ENCODE measurements at regions not wholly inside any gene's neighbourhood (a gene's known extent, or its start where the extent isn't known, plus 50 kb on each side); places are given as distances from the start of the nearest gene placed in this dataset.

GRCh38 chr9:16328349-16328748 lies 542.1 kb downstream of the BNC2 start:
- 82% methylated on average over 3 of the region's 3 CpGs for WGBS (ENCODE audit: insufficient coverage)
- no peak overlapping the region for H3K27ac ChIP-seq (ENCODE audit: low read length)
- CTCF ChIA-PET, result no interaction called here
- H3K4me1 ChIP-seq (ENCODE audit: control insufficient read depth in 1 of 2, extremely low read depth in 1 of 2, insufficient read depth in 2 of 2, low read length in 2 of 2), result no peaks in the 10 kb centered on the region
- H3K4me3 ChIP-seq (ENCODE audit: control insufficient read depth in 1 of 2, extremely low read depth in 1 of 2, low read length in 1 of 2), result no peak overlapping the region
- Mint-ChIP-seq H3K4me1 (no peaks in the 10 kb centered on the region), H3K27me3 (no peaks in the 10 kb centered on the region), H3K4me3 (no peak overlapping the region), H3K36me3 (no peaks in the 10 kb centered on the region), H3K9me3 (peaks cover 0 to 4% (median 3%) of the 10 kb centered on the region in 3 donors), H3K27ac (no peak overlapping the region)
- no peaks in the 10 kb centered on the region for H3K36me3 ChIP-seq (ENCODE audit: control insufficient read depth in 2 of 2, extremely low read depth in 1 of 2, insufficient read depth in 1 of 2, low read length in 1 of 2)
- DNase-seq (no peak), ATAC-seq (replicated peaks in 1 of 4) (no peak)
- H3K27me3 ChIP-seq (replicated peaks in 1 of 2; ENCODE audit: control insufficient read depth in 2 of 2, extremely low read depth in 1 of 2, insufficient read depth in 2 of 2, low read length in 1 of 2), result no peaks in the 10 kb centered on the region
- no peaks in the 10 kb centered on the region for H3K9me3 ChIP-seq
- POLR2A ChIA-PET, result no interaction called here

DNA sequence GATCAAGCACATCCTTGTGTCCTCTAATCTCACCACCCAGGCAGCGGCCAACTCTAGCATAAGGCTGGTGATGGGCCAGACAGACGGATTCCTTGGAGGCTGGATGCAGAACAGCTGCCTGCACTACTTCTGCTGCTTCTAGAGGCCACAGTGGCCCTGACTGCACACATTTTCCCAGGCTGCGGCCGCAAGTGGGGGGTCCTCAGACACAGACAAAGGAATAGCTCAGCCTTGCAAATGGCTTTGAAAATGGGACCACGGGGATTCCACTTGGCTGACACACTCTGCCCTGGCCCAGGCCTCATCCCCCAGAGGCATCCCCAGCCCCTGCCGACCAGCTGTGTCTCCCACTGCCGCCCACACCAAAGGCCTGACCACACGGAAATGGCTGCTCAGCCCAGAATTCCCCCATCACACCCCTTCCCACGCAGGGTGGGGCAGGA lies 540.8 kb downstream of the BNC2 start:
- peaks cover 0 to 4% (median 3%) of the 10 kb centered on the region in 3 donors for H3K9me3 Mint-ChIP-seq
- no peaks in the 10 kb centered on the region for H3K4me1 Mint-ChIP-seq
- H3K4me3 ChIP-seq (ENCODE audit: control insufficient read depth in 1 of 2, extremely low read depth in 1 of 2, low read length in 1 of 2), result no peak overlapping the region
- no peaks in the 10 kb centered on the region for H3K36me3 Mint-ChIP-seq
- POLR2A ChIA-PET, result no interaction called here
- WGBS (ENCODE audit: insufficient coverage), result 79% methylated on average over 6 of the region's 9 CpGs
- no peaks in the 10 kb centered on the region for H3K36me3 ChIP-seq (ENCODE audit: control insufficient read depth in 2 of 2, extremely low read depth in 1 of 2, insufficient read depth in 1 of 2, low read length in 1 of 2)
- no peak overlapping the region for H3K4me3 Mint-ChIP-seq
- H3K9me3 ChIP-seq, result no peaks in the 10 kb centered on the region
- DNase-seq (no peak), ATAC-seq (replicated peaks in 1 of 4) (no peak)
- H3K27me3 ChIP-seq (replicated peaks in 1 of 2; ENCODE audit: control insufficient read depth in 2 of 2, extremely low read depth in 1 of 2, insufficient read depth in 2 of 2, low read length in 1 of 2), result no peaks in the 10 kb centered on the region
- H3K27me3 Mint-ChIP-seq, result no peaks in the 10 kb centered on the region
- no peaks in the 10 kb centered on the region for H3K4me1 ChIP-seq (ENCODE audit: control insufficient read depth in 1 of 2, extremely low read depth in 1 of 2, insufficient read depth in 2 of 2, low read length in 2 of 2)
- CTCF ChIA-PET, result no interaction called here
- H3K27ac ChIP-seq (ENCODE audit: low read length), result no peak overlapping the region
- H3K27ac Mint-ChIP-seq, result no peak overlapping the region

- H3K4me3 Mint-ChIP-seq, result no peak overlapping the region
- H3K27ac Mint-ChIP-seq, result no peak overlapping the region
- POLR2A ChIA-PET, result no interaction called here
- H3K36me3 Mint-ChIP-seq, result no peaks in the 10 kb centered on the region
- H3K4me1 Mint-ChIP-seq, result no peaks in the 10 kb centered on the region
- CTCF ChIA-PET, result no interaction called here
- H3K9me3 Mint-ChIP-seq, result no peaks in the 10 kb centered on the region
- no peaks in the 10 kb centered on the region for H3K4me1 ChIP-seq (ENCODE audit: control insufficient read depth in 1 of 2, extremely low read depth in 1 of 2, insufficient read depth in 2 of 2, low read length in 2 of 2)
- no CpG with 5 or more reads among the region's 2 CpGs for WGBS (ENCODE audit: insufficient coverage)
- no peak overlapping the region for H3K4me3 ChIP-seq (ENCODE audit: control insufficient read depth in 1 of 2, extremely low read depth in 1 of 2, low read length in 1 of 2)
- no peaks in the 10 kb centered on the region for H3K27me3 ChIP-seq (replicated peaks in 1 of 2; ENCODE audit: control insufficient read depth in 2 of 2, extremely low read depth in 1 of 2, insufficient read depth in 2 of 2, low read length in 1 of 2)
- no peaks in the 10 kb centered on the region for H3K36me3 ChIP-seq (ENCODE audit: control insufficient read depth in 2 of 2, extremely low read depth in 1 of 2, insufficient read depth in 1 of 2, low read length in 1 of 2)
- H3K9me3 ChIP-seq, result no peaks in the 10 kb centered on the region
- ATAC-seq (replicated peaks in 1 of 4), result no peak
- H3K27me3 Mint-ChIP-seq, result no peaks in the 10 kb centered on the region
- no peak overlapping the region for H3K27ac ChIP-seq (ENCODE audit: low read length)
- DNase-seq, result no peak
Measured at GRCh38 chr9:16331031-16331430, 539.4 kb downstream of the BNC2 start.

DNA sequence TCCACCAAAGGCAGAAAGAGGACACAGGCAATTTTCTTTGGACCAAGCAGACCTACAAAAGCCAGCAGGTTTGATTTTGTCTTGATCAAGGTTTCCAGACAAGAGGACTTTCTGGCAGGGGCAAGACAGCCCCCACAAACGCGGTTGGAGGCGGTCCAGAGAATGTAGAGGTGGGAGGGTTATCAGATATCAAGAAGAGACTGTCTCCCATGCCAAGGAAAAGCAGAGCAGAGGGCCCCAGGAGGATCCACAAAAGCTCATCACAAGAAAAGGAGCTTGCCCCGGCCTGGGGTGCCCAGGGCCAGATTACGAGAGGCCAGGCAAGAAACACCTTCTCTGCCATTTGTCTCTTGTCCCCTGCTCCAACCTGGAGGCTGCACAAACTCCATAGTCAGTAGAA lies 538.9 kb downstream of the BNC2 start:
- no peak overlapping the region for H3K27ac Mint-ChIP-seq
- H3K4me3 Mint-ChIP-seq, result no peak overlapping the region
- H3K27me3 ChIP-seq (replicated peaks in 1 of 2; ENCODE audit: control insufficient read depth in 2 of 2, extremely low read depth in 1 of 2, insufficient read depth in 2 of 2, low read length in 1 of 2), result no peaks in the 10 kb centered on the region
- no peaks in the 10 kb centered on the region for H3K36me3 Mint-ChIP-seq
- H3K27ac ChIP-seq (ENCODE audit: low read length), result no peak overlapping the region
- no peaks in the 10 kb centered on the region for H3K9me3 Mint-ChIP-seq
- no peak overlapping the region for H3K4me3 ChIP-seq (ENCODE audit: control insufficient read depth in 1 of 2, extremely low read depth in 1 of 2, low read length in 1 of 2)
- H3K4me1 Mint-ChIP-seq, result no peaks in the 10 kb centered on the region
- ChIA-PET POLR2A (no interaction called here), CTCF (no interaction called here)
- no peaks in the 10 kb centered on the region for H3K27me3 Mint-ChIP-seq
- 100% methylated on average over 2 of the region's 5 CpGs for WGBS (ENCODE audit: insufficient coverage)
- ATAC-seq (replicated peaks in 1 of 4), result no peak
- H3K4me1 ChIP-seq (ENCODE audit: control insufficient read depth in 1 of 2, extremely low read depth in 1 of 2, insufficient read depth in 2 of 2, low read length in 2 of 2), result no peaks in the 10 kb centered on the region
- no peak for DNase-seq
- H3K9me3 ChIP-seq, result no peaks in the 10 kb centered on the region
- no peaks in the 10 kb centered on the region for H3K36me3 ChIP-seq (ENCODE audit: control insufficient read depth in 2 of 2, extremely low read depth in 1 of 2, insufficient read depth in 1 of 2, low read length in 1 of 2)

- H3K4me3 Mint-ChIP-seq, result no peak overlapping the region
- Histone ChIP-seq H3K4me3 (ENCODE audit: control insufficient read depth in 1 of 2, extremely low read depth in 1 of 2, low read length in 1 of 2) (no peak overlapping the region), H3K27me3 (replicated peaks in 1 of 2; ENCODE audit: control insufficient read depth in 2 of 2, extremely low read depth in 1 of 2, insufficient read depth in 2 of 2, low read length in 1 of 2) (no peaks in the 10 kb centered on the region), H3K4me1 (ENCODE audit: control insufficient read depth in 1 of 2, extremely low read depth in 1 of 2, insufficient read depth in 2 of 2, low read length in 2 of 2) (no peaks in the 10 kb centered on the region), H3K36me3 (ENCODE audit: control insufficient read depth in 2 of 2, extremely low read depth in 1 of 2, insufficient read depth in 1 of 2, low read length in 1 of 2) (no peaks in the 10 kb centered on the region), H3K9me3 (no peaks in the 10 kb centered on the region), H3K27ac (ENCODE audit: low read length) (no peak overlapping the region)
- WGBS (ENCODE audit: insufficient coverage), result 86% methylated on average over 6 of the region's 7 CpGs
- H3K9me3 Mint-ChIP-seq, result peaks cover 0 to 4% (median 0%) of the 10 kb centered on the region in 3 donors
- no peaks in the 10 kb centered on the region for H3K36me3 Mint-ChIP-seq
- ChIA-PET CTCF (no interaction called here), POLR2A (interaction anchor here in 1 of 2 donors (0.6 kb wide), 1 partner anchor 183 kb away, joined by 6 read pairs; no protein-coding TSS in a partner anchor)
- H3K27ac Mint-ChIP-seq, result no peak overlapping the region
- DNase-seq (no peak), ATAC-seq (replicated peaks in 1 of 4) (no peak)
- no peaks in the 10 kb centered on the region for H3K27me3 Mint-ChIP-seq
- H3K4me1 Mint-ChIP-seq, result no peaks in the 10 kb centered on the region
Measured at GRCh38 chr9:16333691-16334090, 536.8 kb downstream of the BNC2 start.

DNA sequence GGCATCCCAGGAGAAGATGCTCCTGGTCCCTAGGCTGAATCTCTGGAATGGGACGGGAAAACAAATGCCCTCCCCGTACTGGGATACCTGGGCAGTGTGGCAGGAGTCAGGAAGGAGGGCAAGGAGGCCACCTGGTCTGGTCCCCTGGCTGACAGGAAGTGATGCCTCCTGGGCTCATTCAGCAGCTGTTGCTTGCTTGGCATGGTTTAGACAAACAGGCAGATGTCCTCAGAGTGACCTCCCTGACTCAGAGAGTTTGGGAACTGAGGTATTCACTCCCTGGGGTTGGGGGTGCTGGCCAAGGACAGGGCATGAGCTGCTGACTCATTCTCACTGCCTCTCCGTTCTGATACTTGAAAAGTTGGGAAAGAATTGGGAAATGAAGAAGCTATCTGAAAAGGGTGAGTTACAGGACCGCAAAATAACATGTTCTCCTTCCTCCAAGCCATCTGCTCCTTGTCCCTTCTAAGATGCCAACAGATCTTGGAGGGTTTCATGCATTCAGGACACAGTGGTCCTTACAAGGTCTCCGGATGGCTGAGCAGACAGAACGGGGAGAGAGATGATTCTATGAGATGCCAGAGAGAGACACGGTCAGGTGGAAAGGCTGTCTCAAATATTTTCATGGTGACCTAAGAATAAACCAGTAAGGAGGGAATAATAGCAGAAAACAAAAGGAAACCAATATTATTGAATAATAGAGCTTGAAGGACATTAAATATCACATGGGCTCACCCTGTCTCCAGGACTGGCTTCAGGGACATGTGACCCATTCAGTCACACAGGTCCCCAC lies 534.5 kb downstream of the BNC2 start:
- DNase-seq (no peak), ATAC-seq (replicated peaks in 1 of 4) (no peak)
- 70% methylated on average over 3 of the region's 7 CpGs for WGBS (ENCODE audit: insufficient coverage)
- no peak overlapping the region for H3K27ac ChIP-seq (ENCODE audit: low read length)
- H3K36me3 ChIP-seq (ENCODE audit: control insufficient read depth in 2 of 2, extremely low read depth in 1 of 2, insufficient read depth in 1 of 2, low read length in 1 of 2), result no peaks in the 10 kb centered on the region
- H3K27me3 Mint-ChIP-seq, result no peaks in the 10 kb centered on the region
- POLR2A ChIA-PET, result no interaction called here
- no peak overlapping the region for H3K4me3 ChIP-seq (ENCODE audit: control insufficient read depth in 1 of 2, extremely low read depth in 1 of 2, low read length in 1 of 2)
- H3K9me3 Mint-ChIP-seq, result peaks cover 0 to 8% (median 0%) of the 10 kb centered on the region in 3 donors
- no peaks in the 10 kb centered on the region for H3K27me3 ChIP-seq (replicated peaks in 1 of 2; ENCODE audit: control insufficient read depth in 2 of 2, extremely low read depth in 1 of 2, insufficient read depth in 2 of 2, low read length in 1 of 2)
- no peak overlapping the region for H3K4me3 Mint-ChIP-seq
- no peaks in the 10 kb centered on the region for H3K4me1 Mint-ChIP-seq
- no peak overlapping the region for H3K27ac Mint-ChIP-seq
- H3K4me1 ChIP-seq (ENCODE audit: control insufficient read depth in 1 of 2, extremely low read depth in 1 of 2, insufficient read depth in 2 of 2, low read length in 2 of 2), result no peaks in the 10 kb centered on the region
- no peaks in the 10 kb centered on the region for H3K9me3 ChIP-seq
- H3K36me3 Mint-ChIP-seq, result no peaks in the 10 kb centered on the region
- CTCF ChIA-PET, result no interaction called here

DNA sequence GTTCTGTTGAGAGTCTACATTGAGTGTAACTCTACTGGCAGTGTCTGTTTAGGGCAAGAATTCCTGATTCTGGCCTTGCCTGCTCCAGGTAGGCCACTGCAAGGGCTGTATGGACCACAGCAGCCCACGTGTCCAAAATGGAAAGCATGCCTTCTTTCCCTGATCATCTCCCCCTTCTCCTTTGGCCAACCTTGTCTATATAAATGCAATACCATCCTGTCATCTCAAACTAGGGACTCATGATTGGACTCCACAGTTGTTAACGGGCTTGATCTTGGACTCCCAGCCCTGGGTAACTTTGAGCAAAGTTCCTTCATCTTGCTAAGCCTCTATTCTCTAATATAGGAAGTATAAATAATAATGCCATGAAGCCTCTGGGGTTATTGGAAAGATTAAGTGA lies 533.6 kb downstream of the BNC2 start:
- H3K4me1 Mint-ChIP-seq, result no peaks in the 10 kb centered on the region
- no peaks in the 10 kb centered on the region for H3K27me3 Mint-ChIP-seq
- no peak overlapping the region for H3K4me3 Mint-ChIP-seq
- no peaks in the 10 kb centered on the region for H3K36me3 Mint-ChIP-seq
- ATAC-seq (replicated peaks in 1 of 4) (no peak), DNase-seq (no peak)
- no peak overlapping the region for H3K4me3 ChIP-seq (ENCODE audit: control insufficient read depth in 1 of 2, extremely low read depth in 1 of 2, low read length in 1 of 2)
- H3K27ac ChIP-seq (ENCODE audit: low read length), result no peak overlapping the region
- WGBS (ENCODE audit: insufficient coverage), result 0% methylated on average over 1 of the region's 2 CpGs
- H3K27ac Mint-ChIP-seq, result no peak overlapping the region
- peaks cover 0 to 8% (median 0%) of the 10 kb centered on the region in 3 donors for H3K9me3 Mint-ChIP-seq
- ChIA-PET CTCF (no interaction called here), POLR2A (no interaction called here)
- H3K9me3 ChIP-seq, result no peaks in the 10 kb centered on the region
- H3K36me3 ChIP-seq (ENCODE audit: control insufficient read depth in 2 of 2, extremely low read depth in 1 of 2, insufficient read depth in 1 of 2, low read length in 1 of 2), result no peaks in the 10 kb centered on the region
- no peaks in the 10 kb centered on the region for H3K4me1 ChIP-seq (ENCODE audit: control insufficient read depth in 1 of 2, extremely low read depth in 1 of 2, insufficient read depth in 2 of 2, low read length in 2 of 2)
- no peaks in the 10 kb centered on the region for H3K27me3 ChIP-seq (replicated peaks in 1 of 2; ENCODE audit: control insufficient read depth in 2 of 2, extremely low read depth in 1 of 2, insufficient read depth in 2 of 2, low read length in 1 of 2)
